SK-N-SH treated with all-trans-retinoic acid at 6 μM for 48 hours (cell line): ENCODE measurements at regions not wholly inside any gene's neighbourhood (a gene's known extent, or its start where the extent isn't known, plus 50 kb on each side); places are given as distances from the start of the nearest gene placed in this dataset.

Experiments used
- ARNTL ChIP-seq: fragments of 450-650 bp; formaldehyde crosslinking; IDR thresholded peaks from 2 replicates; pipeline ENCODE4 v1.5.0; 2020; ENCODE audit warnings: low read depth, mild to moderate bottlenecking, moderate library complexity, borderline replicate concordance
- BACH2 ChIP-seq: fragments of 250-450 bp; sonication (Bioruptor Pico); IDR thresholded peaks from 2 replicates; pipeline ENCODE4 v1.9.0; 2021; ENCODE audit warnings: mild to moderate bottlenecking, borderline replicate concordance
- GLIS3 ChIP-seq: fragments of 250-450 bp; sonication (Bioruptor Pico); IDR thresholded peaks from 2 replicates; pipeline ENCODE4 v1.5.0; 2020; ENCODE audit warnings: mild to moderate bottlenecking, moderate library complexity
- POU6F1 ChIP-seq: fragments of 250-450 bp; sonication (Bioruptor Pico); IDR thresholded peaks from 2 replicates; pipeline ENCODE4 v1.8.0; 2021; ENCODE audit warnings: low read depth, mild to moderate bottlenecking, moderate library complexity, borderline replicate concordance
- TCF4 ChIP-seq: fragments of 250-450 bp; sonication (Bioruptor Pico); IDR thresholded peaks from 2 replicates; pipeline ENCODE4 v1.8.0; 2021; ENCODE audit warnings: mild to moderate bottlenecking, moderate library complexity, borderline replicate concordance
- TOX ChIP-seq: fragments of 250-450 bp; sonication (Bioruptor Pico); IDR thresholded peaks from 2 replicates; pipeline ENCODE4 v1.8.0; 2021; ENCODE audit warnings: mild to moderate bottlenecking, moderate library complexity, borderline replicate concordance
- ZC3H10 ChIP-seq: fragments of 250-450 bp; sonication (Bioruptor Pico); IDR thresholded peaks from 2 replicates; pipeline ENCODE4 v1.5.1; 2021; ENCODE audit warnings: mild to moderate bottlenecking, moderate library complexity
- ZFP3 ChIP-seq: fragments of 250-450 bp; sonication (Bioruptor Pico); IDR thresholded peaks from 2 replicates; pipeline ENCODE4 v1.5.0; 2020; ENCODE audit warnings: mild to moderate bottlenecking, moderate library complexity
- ZNF70 ChIP-seq: fragments of 450-650 bp; formaldehyde crosslinking; IDR thresholded peaks from 2 replicates; pipeline ENCODE4 v1.5.0; 2020; ENCODE audit warnings: mild to moderate bottlenecking, moderate library complexity
- TF ChIP-seq, protein P1 (sequence below): fragments of 250-450 bp; sonication (Bioruptor Pico); IDR thresholded peaks from 2 replicates; pipeline ENCODE4 v1.8.0; 2020; ENCODE audit warnings: mild to moderate bottlenecking, moderate library complexity, borderline replicate concordance
- TF ChIP-seq, protein P2 (sequence below): fragments of 250-450 bp; sonication (Bioruptor Pico); IDR thresholded peaks from 2 replicates; pipeline ENCODE4 v1.5.1; 2020; ENCODE audit warnings: low read depth, mild to moderate bottlenecking, moderate library complexity

GRCh38 chr6:54008589-54008988 lies 102.7 kb upstream of the MLIP start:
- TF ChIP-seq TOX = no peak
- no peak for TF ChIP-seq TCF4 (CRISPR knock-in tag)
- TF ChIP-seq ZC3H10 (CRISPR knock-in tag) = no peak
- no peak for TF ChIP-seq ZFP3 (CRISPR knock-in tag)
- TF ChIP-seq GLIS3 (CRISPR knock-in tag) = no peak
- TF ChIP-seq ZNF70 (CRISPR knock-in tag) = no peak
- TF ChIP-seq, protein P1, sequence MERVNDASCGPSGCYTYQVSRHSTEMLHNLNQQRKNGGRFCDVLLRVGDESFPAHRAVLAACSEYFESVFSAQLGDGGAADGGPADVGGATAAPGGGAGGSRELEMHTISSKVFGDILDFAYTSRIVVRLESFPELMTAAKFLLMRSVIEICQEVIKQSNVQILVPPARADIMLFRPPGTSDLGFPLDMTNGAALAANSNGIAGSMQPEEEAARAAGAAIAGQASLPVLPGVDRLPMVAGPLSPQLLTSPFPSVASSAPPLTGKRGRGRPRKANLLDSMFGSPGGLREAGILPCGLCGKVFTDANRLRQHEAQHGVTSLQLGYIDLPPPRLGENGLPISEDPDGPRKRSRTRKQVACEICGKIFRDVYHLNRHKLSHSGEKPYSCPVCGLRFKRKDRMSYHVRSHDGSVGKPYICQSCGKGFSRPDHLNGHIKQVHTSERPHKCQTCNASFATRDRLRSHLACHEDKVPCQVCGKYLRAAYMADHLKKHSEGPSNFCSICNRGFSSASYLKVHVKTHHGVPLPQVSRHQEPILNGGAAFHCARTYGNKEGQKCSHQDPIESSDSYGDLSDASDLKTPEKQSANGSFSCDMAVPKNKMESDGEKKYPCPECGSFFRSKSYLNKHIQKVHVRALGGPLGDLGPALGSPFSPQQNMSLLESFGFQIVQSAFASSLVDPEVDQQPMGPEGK (CRISPR knock-in tag) = no peak
- TF ChIP-seq, protein P2, sequence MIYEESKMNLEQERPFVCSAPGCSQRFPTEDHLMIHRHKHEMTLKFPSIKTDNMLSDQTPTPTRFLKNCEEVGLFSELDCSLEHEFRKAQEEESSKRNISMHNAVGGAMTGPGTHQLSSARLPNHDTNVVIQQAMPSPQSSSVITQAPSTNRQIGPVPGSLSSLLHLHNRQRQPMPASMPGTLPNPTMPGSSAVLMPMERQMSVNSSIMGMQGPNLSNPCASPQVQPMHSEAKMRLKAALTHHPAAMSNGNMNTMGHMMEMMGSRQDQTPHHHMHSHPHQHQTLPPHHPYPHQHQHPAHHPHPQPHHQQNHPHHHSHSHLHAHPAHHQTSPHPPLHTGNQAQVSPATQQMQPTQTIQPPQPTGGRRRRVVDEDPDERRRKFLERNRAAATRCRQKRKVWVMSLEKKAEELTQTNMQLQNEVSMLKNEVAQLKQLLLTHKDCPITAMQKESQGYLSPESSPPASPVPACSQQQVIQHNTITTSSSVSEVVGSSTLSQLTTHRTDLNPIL (CRISPR knock-in tag) = no peak
- no peak for TF ChIP-seq POU6F1 (CRISPR knock-in tag)
- TF ChIP-seq BACH2 = no peak
- TF ChIP-seq ARNTL (CRISPR knock-in tag) = no peak
